ENCODE measurements at regions not wholly inside any gene's neighbourhood (a gene's known extent, or its start where the extent isn't known, plus 50 kb on each side); places are given as distances from the start of the nearest gene placed in this dataset.
"Not testable (repeated sequence)": the region's sequence is repeated elsewhere in the genome, so short reads cannot be mapped to it uniquely, and the experiment has no call there.

DNA sequence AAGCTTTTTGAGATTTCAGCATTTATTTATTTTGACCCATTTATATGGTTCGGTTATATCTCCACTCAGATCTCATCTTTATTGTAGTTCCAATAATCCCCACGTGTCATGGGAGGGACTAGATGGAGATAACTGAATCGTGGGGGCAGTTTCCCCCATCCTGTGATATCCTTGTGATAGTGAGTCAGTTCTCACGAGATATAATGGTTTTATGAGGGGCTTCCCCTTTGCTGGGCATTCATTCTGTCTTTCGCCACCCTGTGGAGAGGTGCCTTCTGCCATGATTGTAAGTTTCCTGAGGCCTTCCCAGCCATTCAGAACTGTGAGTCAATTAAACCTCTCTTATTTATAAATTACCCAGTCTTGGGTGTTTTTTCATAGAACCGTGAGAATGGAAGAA, 96.5 kb upstream of the PCSK1 start:
- no peak for DNase-seq

DNA sequence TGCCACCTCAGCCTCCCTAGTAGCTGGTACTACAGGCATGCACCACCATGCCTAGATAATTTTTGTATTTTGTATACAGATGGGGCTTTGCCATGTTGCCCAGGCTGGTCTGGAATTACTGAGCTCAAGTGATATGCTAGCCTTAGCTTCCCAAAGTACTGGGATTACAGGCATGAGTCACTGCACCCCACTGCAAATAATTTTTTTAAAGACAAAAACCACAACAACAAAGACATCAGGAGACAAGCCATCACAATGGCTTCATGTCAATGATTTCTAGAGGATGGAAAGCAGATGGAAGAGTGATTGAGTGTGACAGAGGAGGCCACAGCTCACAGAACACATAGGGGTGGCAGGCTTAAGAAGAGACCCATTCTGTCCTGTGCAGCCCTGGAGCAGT, 97.9 kb upstream of the PCSK1 start:
- DNase-seq = no peak

DNA sequence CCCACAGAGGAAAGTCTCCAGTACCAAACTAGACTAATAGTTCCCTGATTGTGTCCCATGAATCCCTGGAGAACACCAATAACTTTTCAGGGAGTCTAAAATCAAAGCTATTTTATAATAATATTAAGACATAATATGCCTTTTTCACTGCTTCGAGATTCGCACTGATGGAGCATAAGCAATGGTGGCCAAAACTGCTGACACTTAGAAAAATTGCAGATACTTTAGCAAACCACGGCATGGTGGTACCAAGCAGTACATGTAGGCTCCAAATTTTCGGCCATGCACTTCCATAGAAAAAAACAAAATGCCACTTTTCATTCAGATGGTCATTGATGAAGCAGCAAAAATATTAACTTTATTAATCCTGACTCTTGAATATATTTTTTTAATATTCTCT, 100.3 kb upstream of the PCSK1 start:
- DNase-seq = no peak

DNA sequence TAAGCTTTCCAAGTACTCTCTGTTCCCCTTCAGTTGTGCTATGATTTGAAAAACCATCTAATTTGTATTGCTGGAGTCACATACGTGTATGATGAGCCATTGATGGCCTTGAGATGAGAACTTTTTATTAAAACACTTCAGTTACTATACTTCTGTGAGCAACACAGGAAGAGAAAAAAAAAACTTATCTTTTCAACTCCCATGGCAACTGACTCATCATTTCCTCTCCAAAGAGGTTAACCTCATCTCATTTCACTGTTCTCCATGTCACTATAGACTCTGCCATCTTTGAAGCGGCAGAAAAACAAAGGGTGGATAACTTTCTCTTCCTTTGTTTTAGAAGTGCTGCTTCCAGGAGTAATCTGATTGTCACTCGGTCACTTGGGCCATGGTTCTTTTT, 104.3 kb upstream of the PCSK1 start:
- no peak for DNase-seq

DNA sequence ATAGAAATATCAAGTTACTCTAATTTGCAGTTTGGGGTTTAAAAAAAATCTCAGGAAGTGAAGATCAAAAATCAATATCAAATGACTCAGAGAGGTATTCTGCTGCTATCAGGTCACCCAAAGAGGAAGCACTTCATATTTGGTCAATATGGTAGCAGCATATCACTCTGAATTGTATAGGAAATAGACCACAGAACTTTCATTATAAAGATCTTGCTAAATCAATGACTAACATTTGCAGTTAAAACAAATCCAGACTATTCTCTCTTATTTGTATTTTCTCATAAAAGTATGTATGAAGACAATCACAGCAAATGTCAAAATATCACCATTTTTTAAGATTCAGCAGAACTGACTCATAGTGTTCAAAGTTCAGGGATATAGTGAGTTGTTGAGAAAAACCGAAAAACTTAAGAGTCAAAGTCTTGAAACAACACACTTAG, 105.8 kb upstream of the PCSK1 start:
- no peak for DNase-seq

DNA sequence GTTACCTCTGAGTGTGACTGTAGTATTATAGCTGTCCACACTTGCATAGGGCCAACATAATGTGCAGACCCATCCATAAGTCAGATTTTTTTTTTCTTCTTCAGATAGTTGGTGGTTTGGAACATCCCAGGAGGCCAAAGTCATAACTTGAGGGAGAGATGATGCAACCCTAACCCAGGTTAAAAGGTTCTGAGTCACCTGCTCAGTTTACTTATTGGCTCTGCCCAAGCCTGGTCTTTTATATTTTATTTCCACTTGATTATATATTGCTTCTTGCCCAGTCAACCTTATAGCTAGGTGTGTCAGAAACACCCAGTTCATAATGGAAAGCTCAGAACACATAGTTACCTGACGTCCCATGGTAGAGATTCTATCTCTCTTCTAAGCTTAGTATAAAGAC, 113.1 kb upstream of the PCSK1 start:
- DNase-seq = no peak

DNA sequence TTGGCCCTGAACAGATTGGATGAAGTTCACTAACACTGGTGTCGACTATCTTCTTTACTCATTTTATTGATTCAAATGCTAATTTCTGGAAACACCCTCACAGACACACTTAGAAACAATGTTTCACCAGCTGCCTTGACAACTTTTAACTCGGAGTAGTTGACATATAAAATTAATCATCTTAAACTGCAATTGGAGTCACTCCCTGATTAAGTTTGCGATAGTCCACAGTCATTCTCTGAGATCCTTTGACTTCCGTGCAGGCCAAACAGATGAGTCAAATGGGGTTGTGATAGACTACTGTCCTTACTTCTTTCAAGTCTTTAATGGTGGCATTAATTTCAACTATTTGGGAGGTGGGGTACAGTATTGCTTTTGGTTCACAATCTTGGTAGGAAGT, 114.4 kb upstream of the PCSK1 start:
- no peak for DNase-seq

DNA sequence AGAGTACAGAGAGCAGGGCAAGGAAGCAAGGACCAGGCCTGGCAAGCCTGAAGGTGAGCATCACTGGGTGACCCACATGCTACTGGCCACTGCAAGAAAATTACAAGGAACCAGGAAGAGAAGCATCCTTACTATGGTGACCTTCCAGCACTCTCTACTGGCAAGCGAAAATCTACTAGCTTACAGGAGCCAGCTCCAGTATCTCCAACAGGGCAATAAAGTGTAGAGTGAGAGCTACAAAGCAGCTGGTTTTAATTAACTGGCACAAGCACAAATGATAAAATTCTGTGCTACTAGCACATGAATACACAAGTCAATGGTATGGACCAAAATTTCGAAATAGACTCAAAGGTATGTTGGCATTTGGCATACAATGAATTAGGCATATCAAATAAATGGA, 113.3 kb upstream of the CAST start:
- no peak for DNase-seq

DNA sequence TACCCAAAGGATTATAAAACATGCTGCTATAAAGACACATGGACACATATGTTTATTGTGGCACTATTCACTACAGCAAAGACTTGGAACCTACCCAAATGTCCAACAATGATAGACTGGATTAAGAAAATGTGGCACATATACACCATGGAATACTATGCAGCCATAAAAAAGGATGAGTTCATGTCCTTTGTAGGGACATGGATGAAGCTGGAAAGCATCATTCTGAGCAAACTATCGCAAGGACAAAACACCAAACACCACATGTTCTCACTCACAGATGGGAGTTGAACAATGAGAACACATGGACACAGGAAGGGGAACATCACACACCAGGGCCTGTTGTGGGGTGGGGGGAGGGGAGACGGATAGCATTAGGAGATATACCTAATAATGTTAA, 101.3 kb upstream of the CAST start:
- not testable (repeated sequence) for DNase-seq

DNA sequence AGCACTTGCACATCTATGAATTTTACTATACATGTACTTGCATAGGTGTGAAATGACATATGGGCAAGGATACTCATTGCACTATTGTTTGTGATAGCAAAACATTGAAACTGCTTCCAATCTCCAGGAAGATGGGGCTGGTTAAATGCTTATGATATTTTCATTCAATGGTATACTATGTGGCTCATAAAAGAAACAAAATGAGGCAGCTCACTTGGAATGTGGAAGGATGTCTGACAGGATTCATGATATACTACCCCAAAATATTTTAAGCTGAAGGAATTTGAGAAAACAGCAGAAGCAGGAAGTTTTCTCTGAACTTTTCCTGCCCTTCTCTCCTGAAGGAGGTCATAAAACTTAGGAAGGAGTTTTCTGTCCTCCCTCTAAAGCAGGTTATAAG, 99.6 kb upstream of the CAST start:
- no peak for DNase-seq

DNA sequence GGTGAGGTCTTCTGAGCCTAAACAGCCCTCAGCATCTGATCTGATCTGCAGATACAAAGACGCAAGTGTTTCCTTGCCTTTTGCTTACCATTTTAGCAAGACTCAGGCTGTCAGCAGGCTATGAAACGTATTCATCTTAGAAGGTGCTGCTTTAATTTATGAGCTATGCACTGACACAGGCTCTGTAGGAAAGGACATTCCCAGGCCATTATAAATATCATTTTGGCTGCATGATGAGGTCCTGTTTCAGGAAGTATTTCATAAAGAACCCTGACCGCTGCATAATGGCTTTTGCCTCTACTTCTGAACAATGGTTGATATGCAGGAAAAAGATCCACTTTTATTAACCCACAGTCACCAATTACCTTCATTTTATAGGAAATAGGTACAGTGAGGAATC, 98.4 kb upstream of the CAST start:
- no peak for DNase-seq

DNA sequence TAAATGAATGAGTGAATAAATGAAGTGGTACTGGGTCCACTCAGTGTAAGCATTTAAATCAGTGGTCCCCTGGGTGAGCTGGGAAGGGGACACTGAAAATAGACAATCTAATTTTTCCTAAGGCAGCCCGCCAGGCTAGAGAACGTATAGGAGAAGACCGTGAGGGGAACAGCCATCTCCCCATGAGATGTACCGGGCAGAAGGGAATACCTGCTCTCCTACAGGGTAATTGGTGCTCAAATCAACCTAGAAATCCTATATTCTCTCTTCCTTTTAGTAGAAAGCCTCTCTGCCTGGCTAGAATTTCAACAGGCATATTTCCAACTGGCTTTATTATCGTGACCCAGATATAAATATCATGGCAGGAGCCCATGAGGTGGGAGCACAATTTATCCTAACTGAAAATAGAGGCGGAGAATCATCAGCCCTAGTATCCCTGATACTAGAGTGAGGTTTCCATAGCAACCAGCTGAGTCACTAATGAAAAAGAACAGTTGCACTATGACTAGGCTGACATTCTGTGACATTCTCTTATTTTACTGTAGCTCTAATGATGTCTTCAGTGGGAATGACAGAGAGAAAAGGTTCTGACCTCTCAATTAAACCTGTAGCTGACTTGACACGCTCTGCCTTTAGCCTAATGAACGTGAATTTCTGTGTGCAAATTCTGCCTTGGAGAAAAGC, 96.5 kb upstream of the CAST start:
- peak; percentile 15 for DNase-seq

DNA sequence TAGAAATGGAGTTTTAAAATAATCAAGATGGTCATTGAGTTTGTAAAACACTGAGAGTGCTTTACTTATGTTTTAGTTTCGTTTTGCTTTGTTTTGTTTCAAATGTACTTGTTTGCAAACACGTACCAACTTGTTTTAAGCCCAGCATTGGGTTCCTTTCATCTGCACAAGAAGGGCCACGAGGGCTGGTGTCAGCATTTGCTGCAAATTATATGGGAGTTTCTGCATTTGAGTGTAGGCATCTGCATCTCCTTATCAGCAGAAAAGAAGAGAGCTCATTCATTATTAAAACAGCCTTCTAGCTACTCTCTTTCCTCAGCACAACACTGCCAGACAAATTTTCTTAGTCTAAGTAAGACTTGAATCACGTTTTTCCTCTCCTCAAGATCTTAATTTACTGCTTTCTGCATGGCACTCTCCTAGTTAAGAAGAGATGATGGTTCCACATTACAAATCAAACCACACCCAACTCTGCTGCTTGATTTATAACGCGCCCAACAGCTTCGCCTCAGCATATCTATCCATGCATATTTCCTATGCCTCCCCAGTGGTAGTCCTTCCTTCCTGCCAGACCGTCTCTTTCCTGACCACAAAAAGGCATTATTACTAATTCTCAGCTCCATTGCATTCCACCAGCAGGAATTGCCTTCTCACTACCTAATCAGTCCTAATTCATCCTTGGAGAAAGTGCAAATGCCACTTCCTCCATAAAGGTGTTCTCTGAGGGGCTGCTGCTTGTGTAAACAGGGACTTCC, 95.2 kb upstream of the CAST start:
- no peak for DNase-seq

DNA sequence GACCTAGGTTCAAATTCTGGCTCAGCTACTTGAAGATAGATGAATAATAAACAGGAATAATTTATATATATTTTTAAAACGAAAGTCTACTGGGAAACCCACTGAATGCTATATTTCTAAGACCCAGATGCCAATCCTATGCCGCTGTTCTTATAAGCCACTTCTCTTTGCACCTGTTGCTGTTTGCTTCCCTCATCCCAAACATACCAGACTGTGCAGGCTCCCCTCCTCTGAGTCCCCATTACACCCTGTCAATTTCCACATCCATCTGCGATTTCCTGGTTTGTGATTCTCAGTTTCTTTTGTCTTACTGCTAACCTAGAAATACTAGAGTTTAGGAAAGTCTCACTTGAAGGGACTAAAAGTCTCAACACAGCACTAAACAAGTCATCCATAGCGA, 92.8 kb upstream of the CAST start:
- no peak for DNase-seq

DNA sequence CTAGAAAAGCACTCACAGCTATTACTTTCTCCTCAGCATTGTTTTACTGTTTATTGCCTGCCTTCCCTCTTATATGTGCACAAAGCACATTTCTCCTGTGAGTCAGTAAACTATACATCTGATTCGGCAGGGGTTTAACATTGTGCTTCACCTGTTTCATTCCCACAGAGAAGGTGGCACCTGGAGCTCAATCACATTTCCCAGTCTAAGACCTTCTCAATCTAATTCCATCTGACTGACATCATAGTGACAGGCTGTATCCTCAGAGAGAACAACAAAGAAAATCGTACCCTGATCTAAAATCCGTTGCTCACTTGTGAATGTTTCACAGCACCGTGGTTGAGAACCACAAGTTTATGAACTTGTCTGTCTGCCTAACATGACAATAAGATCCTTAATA, 92.4 kb upstream of the CAST start:
- no peak for DNase-seq

DNA sequence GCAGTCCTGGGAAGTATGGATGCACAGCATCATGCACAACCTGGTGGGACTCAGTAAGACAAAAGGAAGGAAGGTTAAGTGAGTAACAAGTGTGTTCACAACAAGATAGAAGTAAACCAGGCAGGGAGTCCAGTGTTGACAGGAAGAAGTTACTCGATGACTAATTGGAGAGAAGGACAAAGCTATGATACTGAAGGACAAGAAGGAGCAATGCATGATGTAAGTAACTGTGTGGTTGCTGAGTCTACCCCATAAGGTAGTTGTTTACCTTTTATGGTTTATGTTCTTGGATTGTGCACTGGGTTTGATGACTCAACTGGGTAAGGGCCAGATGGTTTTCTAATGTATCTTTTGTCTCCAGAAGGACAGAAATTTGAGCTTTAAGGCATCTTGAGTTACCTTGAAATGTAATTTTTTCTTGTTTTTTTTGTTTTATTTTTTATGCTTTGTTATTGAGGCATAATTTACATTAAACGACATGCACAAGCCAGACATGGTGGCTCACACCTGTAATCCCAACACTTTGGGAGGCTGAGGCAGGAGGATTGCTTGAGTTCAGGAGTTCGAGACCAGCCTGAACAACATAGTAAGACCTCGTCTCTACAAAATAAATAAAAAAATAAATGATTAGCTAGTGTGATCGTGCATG, 89.2 kb upstream of the CAST start:
- DNase-seq = no peak

DNA sequence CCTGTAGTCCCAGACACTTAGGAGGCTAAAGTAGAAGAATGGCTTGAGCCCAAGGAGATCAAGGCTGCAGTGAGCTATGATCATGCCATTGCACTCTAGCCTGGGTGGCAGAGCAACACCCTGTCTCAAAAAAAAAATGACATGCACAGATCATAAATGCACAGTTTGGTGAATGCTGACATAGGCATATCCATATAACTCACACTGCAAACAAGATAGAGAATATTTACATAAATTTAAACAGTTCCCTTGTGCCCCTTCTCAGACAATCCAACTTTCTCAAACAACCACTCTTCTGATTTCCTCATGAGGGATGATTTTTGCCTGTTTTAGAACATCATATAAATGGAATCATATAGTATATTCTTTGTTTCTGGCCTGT, 88.7 kb upstream of the CAST start:
- DNase-seq = no peak

DNA sequence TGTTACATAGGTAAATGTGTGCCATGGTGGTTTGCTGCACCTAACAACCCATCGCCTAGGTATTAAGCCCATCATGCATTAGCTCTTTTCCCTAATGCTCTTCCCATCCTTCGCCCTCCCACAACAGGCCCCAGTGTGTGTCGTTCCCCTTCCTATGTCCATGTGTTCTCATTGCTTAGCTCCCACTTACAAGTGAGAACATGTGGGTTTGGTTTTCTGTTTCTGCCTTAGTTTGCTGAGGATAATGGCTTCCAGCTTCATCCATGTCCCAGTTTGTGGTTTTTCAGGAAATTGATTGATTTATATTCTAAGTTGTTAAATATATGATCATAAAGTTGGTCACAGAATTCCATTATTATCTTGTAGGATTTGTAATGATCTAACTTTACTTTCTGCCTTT, 85.3 kb upstream of the CAST start:
- DNase-seq = no peak

DNA sequence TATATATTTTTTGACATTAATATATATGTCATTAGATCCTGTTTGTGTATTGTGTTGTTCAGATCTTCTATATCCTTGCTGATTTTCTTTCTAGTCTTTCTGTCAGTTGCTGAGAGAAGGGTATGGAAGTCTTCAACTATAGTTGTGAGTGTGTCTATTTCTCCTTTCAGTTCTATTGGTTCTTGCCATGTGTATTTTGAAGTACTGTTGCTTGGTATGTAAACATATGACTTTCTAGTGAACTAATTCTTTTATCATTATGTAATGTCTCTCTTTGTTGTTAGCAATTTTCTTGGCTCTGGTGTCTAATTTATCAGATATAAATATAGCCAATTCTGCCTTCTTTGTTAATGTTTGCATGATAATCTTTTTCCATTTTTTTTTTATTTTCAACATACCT, 84.3 kb upstream of the CAST start:
- no peak for DNase-seq

DNA sequence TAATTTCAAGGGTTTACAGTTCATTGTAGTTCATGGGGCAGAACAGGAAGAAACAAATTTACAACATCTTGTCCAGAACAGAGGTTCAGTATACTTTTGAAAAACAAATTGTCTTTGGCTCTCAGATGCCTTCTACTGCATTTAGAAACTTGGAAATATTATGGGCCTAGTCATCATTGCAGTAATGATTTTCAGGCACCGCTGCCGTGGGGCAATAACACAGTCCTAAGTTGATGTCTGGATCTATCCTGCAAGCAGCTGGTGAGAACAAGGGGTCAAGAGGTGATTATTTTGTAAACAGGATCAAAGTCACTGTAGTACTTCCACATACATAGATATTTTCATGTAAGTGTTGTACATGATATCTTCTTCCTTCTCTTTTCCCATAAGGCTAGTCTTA, 82.5 kb upstream of the CAST start:
- DNase-seq = no peak

DNA sequence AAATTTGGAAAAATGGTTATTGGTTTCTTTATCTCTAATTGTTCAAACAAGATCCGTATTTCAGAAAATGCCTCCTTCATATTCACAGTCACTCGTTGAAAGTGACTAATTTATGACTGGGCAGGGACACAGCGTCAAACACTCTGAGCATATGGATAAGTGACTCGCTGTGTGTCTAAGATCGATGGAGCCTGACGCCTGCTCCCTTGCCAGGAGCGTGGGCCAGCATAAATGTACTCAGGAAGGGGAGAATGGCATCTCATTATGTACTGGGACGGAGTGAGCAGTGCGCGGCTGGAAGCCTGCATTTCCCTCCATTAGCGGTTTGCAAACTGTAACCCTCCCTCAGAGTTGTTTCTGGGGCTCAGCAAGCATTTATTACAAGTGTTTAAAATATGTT, 79.8 kb upstream of the CAST start:
- no peak for DNase-seq

DNA sequence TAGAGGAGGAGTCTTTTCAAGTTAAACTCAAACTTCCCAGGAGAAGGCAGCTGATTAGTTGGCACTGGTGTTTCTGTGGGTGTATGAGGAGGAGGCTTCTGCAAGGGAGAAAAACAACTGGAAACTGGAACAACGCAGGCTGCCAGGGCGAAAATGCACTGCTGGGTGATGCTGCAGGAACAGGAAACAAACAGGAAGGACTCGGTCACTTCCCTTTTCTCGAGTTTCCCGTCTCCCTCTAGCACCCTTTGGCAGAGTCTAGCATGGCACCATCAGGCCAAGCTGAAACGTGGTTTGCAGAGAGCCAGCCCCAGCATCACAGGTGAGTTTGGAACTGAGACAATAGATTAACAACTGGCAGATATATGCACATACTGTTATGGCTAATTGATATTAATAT, 77.5 kb upstream of the CAST start:
- DNase-seq = peak; percentile 39

DNA sequence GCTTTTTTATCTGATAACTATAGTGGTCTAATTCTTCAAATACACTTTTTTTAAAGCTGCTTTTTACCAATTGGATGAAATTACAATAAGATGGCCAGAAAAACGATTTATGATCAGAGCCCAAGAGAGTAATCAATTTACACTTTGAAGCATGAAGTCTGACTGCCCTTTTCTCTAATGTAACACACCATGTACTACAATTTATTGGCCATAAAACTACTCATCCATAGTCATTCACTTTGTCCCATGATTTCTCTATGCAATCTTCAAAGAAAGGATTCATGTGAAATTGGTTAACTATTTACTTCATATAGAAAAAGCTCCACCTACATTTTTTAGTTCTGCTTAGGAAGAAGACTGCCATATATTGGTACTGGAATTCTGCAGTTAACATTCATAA, 73.6 kb upstream of the CAST start:
- DNase-seq = no peak

DNA sequence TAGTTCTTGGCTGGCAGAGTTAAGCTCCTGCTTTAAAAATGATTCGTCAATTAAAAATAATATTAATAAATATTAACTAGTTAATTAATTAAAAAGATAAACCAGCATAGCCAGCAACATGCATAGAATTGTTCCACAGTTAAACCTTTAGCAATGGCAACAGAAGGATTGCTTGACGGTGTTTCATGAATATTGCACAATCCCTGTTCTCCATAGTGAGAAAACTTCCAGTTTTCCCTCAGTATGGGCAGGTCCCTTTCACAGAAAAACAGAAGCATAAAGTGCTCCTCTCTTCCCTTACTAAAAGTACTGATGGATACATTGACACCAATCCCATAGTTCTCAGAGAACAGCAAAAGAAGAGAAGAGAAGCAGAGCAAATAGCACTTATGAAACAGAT, 71.4 kb upstream of the CAST start:
- DNase-seq = no peak
